ENCODE measurements at regions not wholly inside any gene's neighbourhood (a gene's known extent, or its start where the extent isn't known, plus 50 kb on each side); places are given as distances from the start of the nearest gene placed in this dataset.
A peak's percentile ranks its signal among the peaks of the same experiment; 100 is the strongest.

- peak; percentile 80 to 81 for DNase-seq
Observed at GRCh38 chr12:14257734-14258574, 107.5 kb upstream of the ATF7IP start.

GRCh38 chr12:14258575-14258940 is 106.9 kb upstream of the ATF7IP start:
- no peak for DNase-seq

- DNase-seq: no peak
Observed at GRCh38 chr12:14259481-14260010, 105.9 kb upstream of the ATF7IP start.

- no peak for DNase-seq
Observed at GRCh38 chr12:14260011-14260993, 105.2 kb upstream of the ATF7IP start.

- no peak for DNase-seq
Observed at GRCh38 chr12:14261096-14261495, 104.4 kb upstream of the ATF7IP start.

GRCh38 chr12:14261861-14262260 is 103.6 kb upstream of the ATF7IP start:
- DNase-seq: no peak

GRCh38 chr12:14262771-14263511 is 102.5 kb upstream of the ATF7IP start:
- no peak for DNase-seq

GRCh38 chr12:14263742-14264141 is 101.7 kb upstream of the ATF7IP start:
- DNase-seq: no peak

- no peak for DNase-seq
Observed at GRCh38 chr12:14264316-14264715, 101.2 kb upstream of the ATF7IP start.

GRCh38 chr12:14264778-14265177 is 100.7 kb upstream of the ATF7IP start:
- no peak for DNase-seq

GRCh38 chr12:14268120-14268515 is 97.4 kb upstream of the ATF7IP start:
- DNase-seq: no peak

- no peak for DNase-seq
Observed at GRCh38 chr12:14270392-14270791, 95.1 kb upstream of the ATF7IP start.

- DNase-seq: no peak
Observed at GRCh38 chr12:14272956-14273912, 92.2 kb upstream of the ATF7IP start.

GRCh38 chr12:14273913-14274311 is 91.6 kb upstream of the ATF7IP start:
- DNase-seq: no peak

GRCh38 chr12:14275111-14275510 is 90.4 kb upstream of the ATF7IP start:
- DNase-seq: no peak

- DNase-seq: no peak
Observed at GRCh38 chr12:14275886-14276285, 89.6 kb upstream of the ATF7IP start.

- DNase-seq: no peak
Observed at GRCh38 chr12:14278294-14278953, 87.1 kb upstream of the ATF7IP start.

- no peak for DNase-seq
Observed at GRCh38 chr12:14279845-14280244, 85.6 kb upstream of the ATF7IP start.

- no peak for DNase-seq
Observed at GRCh38 chr12:14280921-14281320, 84.6 kb upstream of the ATF7IP start.

GRCh38 chr12:14281539-14281938 is 83.9 kb upstream of the ATF7IP start:
- DNase-seq: no peak

Measured in stimulated activated CD4-positive, alpha-beta T cell treated with anti-CD3 and anti-CD28 coated beads, Interleukin-2, amount 100 ng/mL, for 48 hours (primary cell).